Psoas muscle (tissue), 7 donors: ENCODE measurements at regions not wholly inside any gene's neighbourhood (a gene's known extent, or its start where the extent isn't known, plus 50 kb on each side); places are given as distances from the start of the nearest gene placed in this dataset.
A peak's percentile ranks its signal among the peaks of the same experiment; 100 is the strongest.

Experiments used
- ATAC-seq, 4 donors: fragments of 200-7000 bp; cut with Tn5 transposase; one replicate each; pipeline ENCODE4 v1.9.1; 2020; ENCODE audit warnings: moderate library complexity in 3 of 4, mild to moderate bottlenecking in 2 of 4
- DNase-seq, 2 donors: peaks; one replicate each; pipeline ENCODE4 v3.0.0-alpha.2; 2020
- H3K27ac ChIP-seq: fragments of 200-600 bp; one replicate; pipeline ENCODE4 v1.8.0; 2022
- H3K27me3 ChIP-seq, 3 donors: fragments of 200-600 bp in 1 of 3; one replicate each; pipeline versions ENCODE4 v1.6.1 to v1.8.0; 2013 to 2022; ENCODE audit warnings: low read length in 2 of 3, mild to moderate bottlenecking in 2 of 3, moderate library complexity in 1 of 3; ENCODE audit not compliant: insufficient read depth in 3 of 3
- H3K36me3 ChIP-seq, 2 donors: fragments of 200-600 bp in 1 of 2; one replicate each; pipeline versions ENCODE4 v1.6.1 to v1.8.0; 2013 to 2022; ENCODE audit warnings: low read depth in 1 of 2, mild to moderate bottlenecking in 1 of 2, moderate library complexity in 1 of 2; ENCODE audit not compliant: insufficient read depth in 1 of 2
- H3K4me1 ChIP-seq: fragments of 200-600 bp; one replicate; pipeline ENCODE4 v1.8.0; 2022
- H3K4me3 ChIP-seq: fragments of 200-600 bp; one replicate; pipeline ENCODE4 v1.8.0; 2022; ENCODE audit warnings: mild to moderate bottlenecking
- H3K9me3 ChIP-seq: fragments of 200-600 bp; one replicate; pipeline ENCODE4 v1.8.0; 2022
- WGBS, 3 donors: extraction: QIAGEN DNeasy Blood & Tissue Kit; methylation state at CpG; one replicate each; pipeline versions ENCODE4 v1.1.6 to v1.1.7; 2013; 5-methylcytosine and 5-hydroxymethylcytosine counted together
- intact Hi-C, 2 donors: fragments of 100-400 bp; cut with DNase I; formaldehyde crosslinking; loops; one replicate each; pipeline versions ENCODE4 v1.11.0 to v1.14.2; 2022
- TF ChIP-seq, protein P1 (sequence below): fragments of 200-600 bp; IDR thresholded peaks from one replicate; pipeline ENCODE4 v1.8.0; 2022; ENCODE audit warnings: antibody characterized with exemption
- donor health status: healthy with polysubstance abuse.
- donor health status: DM: no; HTN: no; CAD: no; lungs with moderate emphysema.
- donor health status: Bipolar disorder and iron deficiency.
- donor health status: healthy.
- donor health status: DM: yes; HTN: yes; CAD: no.
- donor health status: DM: no; HTN: no; CAD: no.
- donor health status: DM: yes; HTN: yes; CAD: no.

DNA sequence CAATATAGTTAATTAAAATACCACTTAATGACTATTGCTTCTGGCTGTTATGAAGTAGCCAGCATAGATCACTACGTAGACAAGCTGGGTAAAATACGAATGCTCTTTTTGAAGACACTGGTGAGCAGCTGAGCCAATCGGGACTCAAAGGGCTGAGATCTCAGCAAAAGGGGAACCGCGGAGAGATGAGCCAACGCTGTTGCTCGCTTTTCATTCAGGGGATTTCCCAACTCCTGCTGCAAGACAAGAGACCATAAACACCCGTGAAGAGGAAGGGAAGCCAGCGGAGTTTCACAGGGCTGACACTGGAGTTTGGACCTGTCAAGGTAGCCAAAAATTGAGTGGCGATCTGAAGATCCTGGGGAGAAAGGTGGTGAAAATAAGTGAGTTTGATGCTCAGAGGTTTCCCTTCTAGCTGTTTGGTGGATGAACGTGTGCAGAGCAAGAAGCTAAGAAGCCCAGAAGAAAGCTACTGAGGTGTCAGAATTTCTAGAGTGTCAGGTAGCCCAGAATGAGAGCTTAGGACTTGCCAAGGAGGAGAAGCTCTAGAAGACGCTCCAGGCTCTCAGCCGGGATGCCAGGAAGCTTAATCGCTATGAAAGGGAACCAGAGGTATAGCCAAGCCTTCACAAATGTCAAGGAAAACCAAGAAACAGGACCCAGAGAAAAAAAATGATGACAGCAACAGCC lies 79.6 kb upstream of the RNU6ATAC start:
- no peak overlapping the region for H3K27ac ChIP-seq
- TF ChIP-seq, protein P1, sequence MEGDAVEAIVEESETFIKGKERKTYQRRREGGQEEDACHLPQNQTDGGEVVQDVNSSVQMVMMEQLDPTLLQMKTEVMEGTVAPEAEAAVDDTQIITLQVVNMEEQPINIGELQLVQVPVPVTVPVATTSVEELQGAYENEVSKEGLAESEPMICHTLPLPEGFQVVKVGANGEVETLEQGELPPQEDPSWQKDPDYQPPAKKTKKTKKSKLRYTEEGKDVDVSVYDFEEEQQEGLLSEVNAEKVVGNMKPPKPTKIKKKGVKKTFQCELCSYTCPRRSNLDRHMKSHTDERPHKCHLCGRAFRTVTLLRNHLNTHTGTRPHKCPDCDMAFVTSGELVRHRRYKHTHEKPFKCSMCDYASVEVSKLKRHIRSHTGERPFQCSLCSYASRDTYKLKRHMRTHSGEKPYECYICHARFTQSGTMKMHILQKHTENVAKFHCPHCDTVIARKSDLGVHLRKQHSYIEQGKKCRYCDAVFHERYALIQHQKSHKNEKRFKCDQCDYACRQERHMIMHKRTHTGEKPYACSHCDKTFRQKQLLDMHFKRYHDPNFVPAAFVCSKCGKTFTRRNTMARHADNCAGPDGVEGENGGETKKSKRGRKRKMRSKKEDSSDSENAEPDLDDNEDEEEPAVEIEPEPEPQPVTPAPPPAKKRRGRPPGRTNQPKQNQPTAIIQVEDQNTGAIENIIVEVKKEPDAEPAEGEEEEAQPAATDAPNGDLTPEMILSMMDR = no peak
- ATAC-seq = peak; percentile 28 to 78 (median 63)
- peaks cover 6% of the 10 kb centered on the region for H3K4me1 ChIP-seq
- no peaks in the 10 kb centered on the region for H3K9me3 ChIP-seq
- H3K36me3 ChIP-seq = no peaks in the 10 kb centered on the region
- H3K4me3 ChIP-seq = no peak overlapping the region
- H3K27me3 ChIP-seq = no peaks in the 10 kb centered on the region
- WGBS, 3 donors = 13 to 22% (median 14%) methylated on average over 14 of the region's 14 CpGs
- intact Hi-C loops = no loop called here
- no peak for DNase-seq

DNA sequence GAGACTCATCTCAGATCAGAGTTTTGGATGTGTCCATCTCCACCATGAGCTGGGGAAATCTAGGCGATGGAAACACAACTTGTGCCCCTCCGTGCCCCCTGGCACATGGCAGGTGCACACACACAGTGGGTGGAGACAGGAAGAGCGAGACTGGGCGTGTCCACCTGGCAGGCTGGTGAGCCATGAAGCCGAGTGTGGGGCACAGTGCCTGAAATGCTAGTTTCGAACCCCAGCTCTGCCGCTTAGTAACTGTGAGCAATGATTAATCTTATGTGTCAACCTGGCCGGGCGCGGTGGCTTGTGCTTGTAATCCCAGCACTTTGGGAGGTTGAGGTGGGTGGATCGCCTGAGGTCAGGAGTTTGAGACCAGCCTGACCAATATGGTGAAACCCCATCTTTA lies 80.8 kb upstream of the RNU6ATAC start:
- H3K9me3 ChIP-seq = no peaks in the 10 kb centered on the region
- no peaks in the 10 kb centered on the region for H3K36me3 ChIP-seq
- WGBS, 3 donors = 91 to 95% (median 93%) methylated on average over 11 of the region's 11 CpGs
- intact Hi-C loops = no loop called here
- DNase-seq (no peak), ATAC-seq (no peak)
- peaks cover 6% of the 10 kb centered on the region for H3K4me1 ChIP-seq
- no peak overlapping the region for H3K4me3 ChIP-seq
- H3K27me3 ChIP-seq = no peaks in the 10 kb centered on the region
- TF ChIP-seq, protein P1 = no peak
- no peak overlapping the region for H3K27ac ChIP-seq

DNA sequence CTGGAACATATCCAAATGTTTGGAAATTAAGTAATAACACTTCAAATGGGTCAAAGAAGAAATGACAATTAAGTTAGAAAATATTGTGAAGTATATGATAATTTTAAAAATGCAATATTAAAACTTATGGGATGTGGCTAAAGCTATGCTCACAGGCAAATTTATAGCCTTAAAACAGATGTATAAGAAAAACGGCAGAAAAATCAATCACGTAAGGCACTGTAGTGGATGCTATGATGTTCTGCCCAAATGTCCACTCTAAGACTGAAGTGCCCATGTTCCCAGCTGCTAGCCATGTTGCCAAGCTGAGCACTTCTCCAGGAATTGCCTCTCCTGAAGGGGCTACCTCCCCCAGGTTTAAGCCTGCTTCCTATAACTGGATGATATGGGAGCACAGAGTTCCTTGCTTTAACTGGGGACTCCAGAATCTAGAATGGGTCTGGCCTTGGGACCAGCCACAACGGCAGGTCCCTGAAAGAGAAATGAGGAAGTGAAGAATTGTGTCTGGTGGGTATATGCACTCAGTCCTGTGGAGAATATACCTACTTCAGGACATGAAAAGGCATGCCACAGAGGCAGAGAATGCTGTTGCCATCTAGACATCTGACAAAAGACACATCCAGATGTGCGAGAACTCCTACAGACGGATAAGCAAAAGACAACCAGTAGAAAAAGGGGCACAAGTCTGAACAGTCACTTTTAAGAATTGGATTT lies 78.2 kb upstream of the RXRA start:
- intact Hi-C loops = no loop called here
- TF ChIP-seq, protein P1 = no peak
- Histone ChIP-seq H3K4me3 (no peak overlapping the region), H3K36me3 (no peaks in the 10 kb centered on the region), H3K4me1 (peaks cover 20% of the 10 kb centered on the region), H3K9me3 (no peaks in the 10 kb centered on the region), H3K27ac (no peak overlapping the region), H3K27me3 (no peaks in the 10 kb centered on the region)
- DNase-seq = no peak
- ATAC-seq = no peak
- 83 to 98% (median 95%) methylated on average over 5 of the region's 5 CpGs for WGBS, 3 donors

DNA sequence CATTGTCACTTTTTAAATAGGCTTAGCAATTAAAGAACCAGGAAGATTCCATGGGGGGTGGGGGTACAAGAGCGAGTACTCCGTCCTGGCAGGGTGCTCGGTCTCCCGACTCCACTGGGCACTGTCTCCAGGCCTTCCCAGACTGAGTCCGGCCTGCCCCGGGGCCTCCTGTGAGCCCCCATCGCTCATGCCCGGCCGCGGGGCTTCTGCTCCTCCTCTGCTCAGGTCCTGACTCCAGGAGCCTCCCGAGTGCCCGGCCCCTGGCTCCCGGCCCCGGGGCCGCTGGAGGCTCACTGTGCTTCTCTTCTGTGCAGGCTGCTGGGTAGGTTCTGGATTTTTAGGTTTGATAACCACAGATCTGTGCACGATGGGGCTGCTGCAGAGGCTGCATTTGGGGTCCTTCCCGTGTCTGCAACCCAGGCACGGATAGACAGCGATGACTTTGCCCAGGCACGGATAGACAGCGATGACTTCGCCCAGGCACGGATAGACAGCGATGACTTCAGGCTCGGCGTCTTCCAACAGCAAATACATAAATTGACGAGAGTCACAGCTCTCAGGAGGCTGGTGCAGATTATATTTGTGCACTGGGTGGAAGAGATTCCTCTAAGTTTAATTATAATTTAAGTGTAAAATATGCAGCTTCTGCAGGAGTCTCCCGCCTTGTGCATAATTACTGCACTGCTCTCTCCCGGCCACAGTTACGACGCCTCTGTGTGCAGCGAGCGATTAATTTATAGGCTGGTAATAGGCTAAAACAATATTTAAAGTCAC lies 74.8 kb upstream of the RXRA start:
- Histone ChIP-seq H3K36me3 (no peaks in the 10 kb centered on the region), H3K27ac (no peak overlapping the region), H3K9me3 (no peaks in the 10 kb centered on the region), H3K27me3 (no peaks in the 10 kb centered on the region), H3K4me1 (peaks cover 14% of the 10 kb centered on the region), H3K4me3 (no peak overlapping the region)
- DNase-seq (no peak), ATAC-seq (no peak)
- 77 to 83% (median 82%) methylated on average over 33 of the region's 33 CpGs for WGBS, 3 donors
- intact Hi-C loops = no loop called here
- TF ChIP-seq, protein P1 = no peak
